ENCODE measurements at regions not wholly inside any gene's neighbourhood (a gene's known extent, or its start where the extent isn't known, plus 50 kb on each side); places are given as distances from the start of the nearest gene placed in this dataset.

- H3K18ac ChIP-seq (ENCODE audit: low read depth in 1 of 2, low read length in 2 of 2) = no peak overlapping the region
Measured at GRCh38 chr4:35649778-35650177, 594.5 kb downstream of the ARAP2 start.

DNA sequence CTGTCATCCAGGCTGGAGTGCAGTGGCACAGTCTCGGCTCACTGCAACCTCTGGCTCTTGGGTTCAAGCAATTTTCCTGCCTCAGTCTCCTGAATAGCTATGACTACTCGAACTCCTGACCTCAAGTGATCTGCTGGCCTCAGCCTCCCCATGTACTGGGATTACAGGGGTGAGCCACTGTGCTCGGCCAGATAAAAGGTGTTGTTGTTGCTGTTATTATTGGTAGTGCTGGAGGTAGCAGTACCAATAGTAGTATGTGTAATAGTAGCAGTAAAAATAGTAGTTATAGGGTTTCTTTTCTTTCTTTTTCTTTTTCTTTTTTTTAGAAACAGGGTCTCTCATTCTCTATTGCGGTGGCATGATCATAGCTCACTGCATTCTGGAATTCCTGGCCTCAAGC is 592.1 kb downstream of the ARAP2 start:
- Histone ChIP-seq H2BK5ac (ENCODE audit: low read depth, low read length, poor library complexity, severe bottlenecking) (no peak overlapping the region), H2BK120ac (ENCODE audit: low read depth, low read length) (no peak overlapping the region), H3K14ac (ENCODE audit: low read length in 2 of 2) (no peak overlapping the region), H2AK5ac (ENCODE audit: low read length, severe bottlenecking) (no peak overlapping the region), H3K4ac (ENCODE audit: low read depth in 1 of 2, low read length in 2 of 2) (no peak overlapping the region), H3K4me3 (ENCODE audit: insufficient read depth in 1 of 2, low read depth in 1 of 2, low read length in 2 of 2) (no peak overlapping the region), H2BK12ac (ENCODE audit: low read length in 2 of 2) (no peak overlapping the region), H4K8ac (ENCODE audit: low read length) (no peak overlapping the region), H3K9me3 (ENCODE audit: control insufficient read depth, low read length) (no peaks in the 10 kb centered on the region), H3K9ac (ENCODE audit: low read length) (no peak overlapping the region), H4K91ac (ENCODE audit: low read length) (no peak overlapping the region), H3K18ac (ENCODE audit: low read depth in 1 of 2, low read length in 2 of 2) (no peak overlapping the region), H3K4me1 (ENCODE audit: control insufficient read depth, insufficient read depth, low read depth, low read length) (no peaks in the 10 kb centered on the region), H3K4me2 (ENCODE audit: low read length, poor library complexity, severe bottlenecking) (no peak overlapping the region), H2BK15ac (ENCODE audit: low read depth, poor library complexity, severe bottlenecking) (no peak overlapping the region), H3K23ac (ENCODE audit: low read length in 2 of 2) (no peak overlapping the region), H3K79me1 (replicated peaks; ENCODE audit: low read length, poor library complexity, severe bottlenecking) (no peaks in the 10 kb centered on the region), H2AFZ (ENCODE audit: low read depth, low read length) (no peak overlapping the region), H3K27ac (ENCODE audit: low read length, poor library complexity, severe bottlenecking) (no peak overlapping the region), H3K27me3 (ENCODE audit: control insufficient read depth in 1 of 2, insufficient read depth in 1 of 2, low read length in 2 of 2) (no peaks in the 10 kb centered on the region), H3K36me3 (ENCODE audit: control insufficient read depth in 1 of 2, insufficient read depth in 2 of 2, low read depth in 1 of 2, low read length in 2 of 2) (no peaks in the 10 kb centered on the region)
- no peak for DNase-seq
- WGBS = 78% methylated on average over 4 of the region's 4 CpGs

More at GRCh38 chr4:35649778-35650177, 594.5 kb downstream of the ARAP2 start:
- Histone ChIP-seq H3K4ac (ENCODE audit: low read depth in 1 of 2, low read length in 2 of 2) (no peak overlapping the region), H3K4me1 (ENCODE audit: control insufficient read depth, insufficient read depth, low read depth, low read length) (no peaks in the 10 kb centered on the region), H2BK120ac (ENCODE audit: low read depth, low read length) (no peak overlapping the region), H4K91ac (ENCODE audit: low read length) (no peak overlapping the region), H4K8ac (ENCODE audit: low read length) (no peak overlapping the region), H3K27ac (ENCODE audit: low read length, poor library complexity, severe bottlenecking) (no peak overlapping the region), H3K4me2 (ENCODE audit: low read length, poor library complexity, severe bottlenecking) (no peak overlapping the region), H2BK5ac (ENCODE audit: low read depth, low read length, poor library complexity, severe bottlenecking) (no peak overlapping the region), H3K9ac (ENCODE audit: low read length) (no peak overlapping the region), H2AFZ (ENCODE audit: low read depth, low read length) (no peak overlapping the region), H3K4me3 (ENCODE audit: insufficient read depth in 1 of 2, low read depth in 1 of 2, low read length in 2 of 2) (no peak overlapping the region), H3K23ac (ENCODE audit: low read length in 2 of 2) (no peak overlapping the region), H3K9me3 (ENCODE audit: control insufficient read depth, low read length) (no peaks in the 10 kb centered on the region), H2BK15ac (ENCODE audit: low read depth, poor library complexity, severe bottlenecking) (no peak overlapping the region), H3K14ac (ENCODE audit: low read length in 2 of 2) (no peak overlapping the region), H3K79me1 (replicated peaks; ENCODE audit: low read length, poor library complexity, severe bottlenecking) (no peaks in the 10 kb centered on the region), H3K27me3 (ENCODE audit: control insufficient read depth in 1 of 2, insufficient read depth in 1 of 2, low read length in 2 of 2) (no peaks in the 10 kb centered on the region), H2AK5ac (ENCODE audit: low read length, severe bottlenecking) (no peak overlapping the region), H2BK12ac (ENCODE audit: low read length in 2 of 2) (no peak overlapping the region), H3K36me3 (ENCODE audit: control insufficient read depth in 1 of 2, insufficient read depth in 2 of 2, low read depth in 1 of 2, low read length in 2 of 2) (no peaks in the 10 kb centered on the region)
- peak; percentile 6 for DNase-seq

GRCh38 chr4:35653451-35653850 is 590.9 kb downstream of the ARAP2 start:
- H3K4me3 ChIP-seq (ENCODE audit: insufficient read depth in 1 of 2, low read depth in 1 of 2, low read length in 2 of 2) = no peak overlapping the region
- no peaks in the 10 kb centered on the region for H3K36me3 ChIP-seq (ENCODE audit: control insufficient read depth in 1 of 2, insufficient read depth in 2 of 2, low read depth in 1 of 2, low read length in 2 of 2)
- no peaks in the 10 kb centered on the region for H3K79me1 ChIP-seq (replicated peaks; ENCODE audit: low read length, poor library complexity, severe bottlenecking)
- no peak overlapping the region for H3K18ac ChIP-seq (ENCODE audit: low read depth in 1 of 2, low read length in 2 of 2)
- H4K91ac ChIP-seq (ENCODE audit: low read length) = no peak overlapping the region
- no peak overlapping the region for H2BK12ac ChIP-seq (ENCODE audit: low read length in 2 of 2)
- H2BK15ac ChIP-seq (ENCODE audit: low read depth, poor library complexity, severe bottlenecking) = no peak overlapping the region
- H2AFZ ChIP-seq (ENCODE audit: low read depth, low read length) = no peak overlapping the region
- H3K4me2 ChIP-seq (ENCODE audit: low read length, poor library complexity, severe bottlenecking) = no peak overlapping the region
- no peak for DNase-seq
- no peak overlapping the region for H4K8ac ChIP-seq (ENCODE audit: low read length)
- no peak overlapping the region for H3K4ac ChIP-seq (ENCODE audit: low read depth in 1 of 2, low read length in 2 of 2)
- H3K4me1 ChIP-seq (ENCODE audit: control insufficient read depth, insufficient read depth, low read depth, low read length) = no peaks in the 10 kb centered on the region
- no peaks in the 10 kb centered on the region for H3K9me3 ChIP-seq (ENCODE audit: control insufficient read depth, low read length)
- H3K9ac ChIP-seq (ENCODE audit: low read length) = no peak overlapping the region
- H2BK5ac ChIP-seq (ENCODE audit: low read depth, low read length, poor library complexity, severe bottlenecking) = no peak overlapping the region
- H3K14ac ChIP-seq (ENCODE audit: low read length in 2 of 2) = no peak overlapping the region
- no peak overlapping the region for H2BK120ac ChIP-seq (ENCODE audit: low read depth, low read length)
- no peak overlapping the region for H3K23ac ChIP-seq (ENCODE audit: low read length in 2 of 2)
- no peak overlapping the region for H3K27ac ChIP-seq (ENCODE audit: low read length, poor library complexity, severe bottlenecking)
- no peak overlapping the region for H2AK5ac ChIP-seq (ENCODE audit: low read length, severe bottlenecking)
- no peaks in the 10 kb centered on the region for H3K27me3 ChIP-seq (ENCODE audit: control insufficient read depth in 1 of 2, insufficient read depth in 1 of 2, low read length in 2 of 2)

DNA sequence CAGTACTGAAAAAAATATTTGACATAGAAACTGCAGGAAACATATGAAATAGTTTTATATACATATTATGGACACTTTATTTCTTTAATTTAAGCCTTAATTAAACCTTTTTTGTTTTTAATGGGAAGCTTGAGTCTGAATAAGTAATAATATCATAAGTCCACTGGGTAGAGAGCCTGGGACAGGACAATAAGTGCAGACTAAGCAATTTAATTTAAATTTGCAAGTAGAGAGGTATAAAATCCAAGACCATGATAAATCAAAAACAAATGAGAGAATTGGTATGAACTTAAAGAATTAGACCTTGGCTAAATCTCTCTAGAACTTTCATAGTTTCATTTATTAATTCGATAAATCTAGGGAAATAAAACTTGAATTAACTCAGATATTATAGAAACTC is 571.2 kb downstream of the ARAP2 start:
- Histone ChIP-seq H3K14ac (ENCODE audit: low read length in 2 of 2) (no peak overlapping the region), H2BK120ac (ENCODE audit: low read depth, low read length) (no peak overlapping the region), H3K18ac (ENCODE audit: low read depth in 1 of 2, low read length in 2 of 2) (no peak overlapping the region), H3K4me1 (ENCODE audit: control insufficient read depth, insufficient read depth, low read depth, low read length) (no peaks in the 10 kb centered on the region), H3K9me3 (ENCODE audit: control insufficient read depth, low read length) (no peaks in the 10 kb centered on the region), H2AK5ac (ENCODE audit: low read length, severe bottlenecking) (no peak overlapping the region), H3K36me3 (ENCODE audit: control insufficient read depth in 1 of 2, insufficient read depth in 2 of 2, low read depth in 1 of 2, low read length in 2 of 2) (no peaks in the 10 kb centered on the region), H4K8ac (ENCODE audit: low read length) (no peak overlapping the region), H3K27me3 (ENCODE audit: control insufficient read depth in 1 of 2, insufficient read depth in 1 of 2, low read length in 2 of 2) (no peaks in the 10 kb centered on the region), H2BK12ac (ENCODE audit: low read length in 2 of 2) (no peak overlapping the region), H2BK5ac (ENCODE audit: low read depth, low read length, poor library complexity, severe bottlenecking) (no peak overlapping the region), H4K91ac (ENCODE audit: low read length) (no peak overlapping the region), H3K4me2 (ENCODE audit: low read length, poor library complexity, severe bottlenecking) (no peak overlapping the region), H3K27ac (ENCODE audit: low read length, poor library complexity, severe bottlenecking) (no peak overlapping the region), H3K4me3 (ENCODE audit: insufficient read depth in 1 of 2, low read depth in 1 of 2, low read length in 2 of 2) (no peak overlapping the region), H2AFZ (ENCODE audit: low read depth, low read length) (no peak overlapping the region), H3K23ac (ENCODE audit: low read length in 2 of 2) (no peak overlapping the region), H2BK15ac (ENCODE audit: low read depth, poor library complexity, severe bottlenecking) (no peak overlapping the region), H3K79me1 (replicated peaks; ENCODE audit: low read length, poor library complexity, severe bottlenecking) (no peaks in the 10 kb centered on the region), H3K4ac (ENCODE audit: low read depth in 1 of 2, low read length in 2 of 2) (no peak overlapping the region), H3K9ac (ENCODE audit: low read length) (no peak overlapping the region)
- WGBS = no CpG with 5 or more reads among the region's 1 CpG
- DNase-seq = no peak
